HG03460 (cell line): ENCODE measurements at regions not wholly inside any gene's neighbourhood (a gene's known extent, or its start where the extent isn't known, plus 50 kb on each side); places are given as distances from the start of the nearest gene placed in this dataset.

Experiments
- ATAC-seq: cut with Tn5 transposase; IDR thresholded peaks from one replicate; pipeline ENCODE4 v1.9.1; 2021; ENCODE audit not compliant: unreplicated experiment

- no peak for ATAC-seq
Observed at GRCh38 chr12:92583910-92584309, 118.9 kb upstream of the PLEKHG7 start.

GRCh38 chr12:92582893-92583292, 119.9 kb upstream of the PLEKHG7 start:
- no peak for ATAC-seq

- ATAC-seq = no peak
Observed at GRCh38 chr12:92582475-92582874, 120.3 kb upstream of the PLEKHG7 start.

GRCh38 chr12:92581604-92582003, 121.2 kb upstream of the PLEKHG7 start:
- ATAC-seq = no peak

- no peak for ATAC-seq
Observed at GRCh38 chr12:92574911-92575570, 127.7 kb upstream of the PLEKHG7 start.

- no peak for ATAC-seq
Observed at GRCh38 chr12:92574051-92574783, 128.6 kb upstream of the PLEKHG7 start.

- no peak for ATAC-seq
Observed at GRCh38 chr12:92573104-92573503, 129.7 kb upstream of the PLEKHG7 start.

GRCh38 chr12:92571844-92572543, 130.8 kb upstream of the PLEKHG7 start:
- no peak for ATAC-seq

GRCh38 chr12:92571169-92571568, 131.6 kb upstream of the PLEKHG7 start:
- ATAC-seq = no peak

GRCh38 chr12:92570056-92570753, 132.6 kb upstream of the PLEKHG7 start:
- peak; percentile 90 for ATAC-seq

GRCh38 chr12:92568691-92569090, 134.1 kb upstream of the PLEKHG7 start:
- ATAC-seq = no peak

GRCh38 chr12:92566448-92567019, 136.3 kb upstream of the PLEKHG7 start:
- no peak for ATAC-seq

GRCh38 chr12:92563819-92564218, 139.0 kb upstream of the PLEKHG7 start:
- no peak for ATAC-seq

- no peak for ATAC-seq
Observed at GRCh38 chr12:92562063-92562734, 140.6 kb upstream of the PLEKHG7 start.

- ATAC-seq = no peak
Observed at GRCh38 chr12:92561543-92561899, 141.3 kb upstream of the PLEKHG7 start.

- no peak for ATAC-seq
Observed at GRCh38 chr12:92560713-92561542, 141.9 kb upstream of the PLEKHG7 start.

- ATAC-seq = no peak
Observed at GRCh38 chr12:92558806-92559205, 144.0 kb upstream of the PLEKHG7 start.

- no peak for ATAC-seq
Observed at GRCh38 chr12:92558215-92558773, 144.5 kb upstream of the PLEKHG7 start.

- ATAC-seq = no peak
Observed at GRCh38 chr12:92557422-92557724, 145.4 kb upstream of the PLEKHG7 start.
